GM18499 (cell line): ENCODE measurements at regions not wholly inside any gene's neighbourhood (a gene's known extent, or its start where the extent isn't known, plus 50 kb on each side); places are given as distances from the start of the nearest gene placed in this dataset.

Source experiments
- ATAC-seq: cut with Tn5 transposase; IDR thresholded peaks from one replicate; pipeline ENCODE4 v1.9.1; 2021; ENCODE audit warnings: moderate number of reproducible peaks; ENCODE audit not compliant: insufficient read depth, unreplicated experiment

GRCh38 chr5:68947986-68948385 lies 145.8 kb upstream of the SLC30A5 start:
- no peak for ATAC-seq

DNA sequence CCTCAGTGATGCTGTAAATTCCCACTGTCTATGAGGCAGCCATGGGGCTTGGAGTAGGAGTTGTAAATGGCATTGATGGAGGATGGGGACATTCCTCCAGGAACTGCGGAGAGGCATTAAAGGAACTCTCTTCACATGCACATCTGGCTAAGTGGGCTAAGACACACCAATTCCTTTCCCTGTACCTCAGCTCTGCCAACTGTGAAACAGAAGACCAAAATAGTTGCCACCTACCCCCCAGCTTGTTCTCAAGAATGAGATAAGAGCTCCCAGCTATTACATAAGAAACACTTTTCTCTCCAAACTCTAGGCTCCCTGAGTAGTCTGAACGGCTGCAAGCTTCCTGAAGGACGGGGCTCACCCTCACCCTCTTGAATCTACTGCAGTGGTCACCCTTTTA lies 144.6 kb upstream of the SLC30A5 start:
- no peak for ATAC-seq

DNA sequence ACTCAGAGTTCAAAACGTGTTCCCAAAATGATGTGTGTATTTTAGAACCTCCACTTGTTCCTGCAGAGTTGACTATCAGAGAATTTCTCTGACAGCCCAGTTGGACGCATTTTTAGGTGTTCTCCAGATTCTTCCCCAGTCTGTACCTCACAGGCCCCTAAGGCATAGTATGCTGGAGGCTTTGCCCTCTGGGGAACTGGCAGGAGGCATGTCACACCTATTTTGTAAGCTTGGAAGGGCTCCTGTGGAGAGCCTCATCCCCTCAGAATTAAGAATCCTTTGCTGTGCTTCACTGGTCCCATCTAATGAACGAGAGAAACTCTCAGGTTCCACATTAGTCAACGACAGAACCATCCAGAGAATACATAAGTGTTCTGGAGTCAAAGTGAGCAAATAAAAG lies 144.1 kb upstream of the SLC30A5 start:
- ATAC-seq = no peak

DNA sequence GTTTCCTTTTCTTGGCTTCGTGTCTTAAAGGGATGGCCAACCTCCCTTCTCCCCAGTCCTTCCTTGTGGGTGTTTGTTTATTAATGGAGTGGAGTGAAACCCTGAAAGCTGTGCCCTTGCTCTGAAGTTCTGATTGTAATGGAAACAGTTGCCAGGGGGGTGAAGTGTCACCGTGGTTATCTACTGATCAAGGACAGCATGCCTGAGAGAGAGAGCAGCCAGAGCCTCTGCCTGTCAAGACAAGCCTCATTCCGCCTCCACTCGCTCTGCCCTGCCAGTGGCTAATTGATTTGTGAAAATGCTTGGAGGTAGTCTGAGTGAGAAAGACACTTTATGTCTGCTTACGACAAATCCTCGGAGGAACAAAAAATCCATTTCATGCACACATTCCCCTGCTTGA lies 143.7 kb upstream of the SLC30A5 start:
- no peak for ATAC-seq

DNA sequence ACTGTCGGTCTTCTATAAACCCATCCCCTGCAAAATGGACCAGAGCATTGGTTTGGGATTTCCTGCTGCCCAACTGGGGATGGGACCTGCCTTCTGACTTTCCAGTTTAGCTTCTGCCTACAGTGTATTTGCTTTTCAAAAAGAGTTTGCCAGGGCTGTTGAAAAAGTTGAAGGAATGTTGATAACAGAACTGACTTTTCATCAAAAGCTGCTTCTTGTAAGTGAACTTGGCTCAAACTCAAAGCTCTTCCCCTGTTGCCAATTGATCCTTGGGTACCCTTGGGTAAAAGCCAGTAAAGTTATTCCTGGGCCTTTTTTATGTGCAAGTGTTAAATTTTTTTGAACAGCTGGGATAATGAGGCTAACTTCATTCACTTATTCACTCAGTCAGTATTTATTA lies 142.9 kb upstream of the SLC30A5 start:
- ATAC-seq = no peak

DNA sequence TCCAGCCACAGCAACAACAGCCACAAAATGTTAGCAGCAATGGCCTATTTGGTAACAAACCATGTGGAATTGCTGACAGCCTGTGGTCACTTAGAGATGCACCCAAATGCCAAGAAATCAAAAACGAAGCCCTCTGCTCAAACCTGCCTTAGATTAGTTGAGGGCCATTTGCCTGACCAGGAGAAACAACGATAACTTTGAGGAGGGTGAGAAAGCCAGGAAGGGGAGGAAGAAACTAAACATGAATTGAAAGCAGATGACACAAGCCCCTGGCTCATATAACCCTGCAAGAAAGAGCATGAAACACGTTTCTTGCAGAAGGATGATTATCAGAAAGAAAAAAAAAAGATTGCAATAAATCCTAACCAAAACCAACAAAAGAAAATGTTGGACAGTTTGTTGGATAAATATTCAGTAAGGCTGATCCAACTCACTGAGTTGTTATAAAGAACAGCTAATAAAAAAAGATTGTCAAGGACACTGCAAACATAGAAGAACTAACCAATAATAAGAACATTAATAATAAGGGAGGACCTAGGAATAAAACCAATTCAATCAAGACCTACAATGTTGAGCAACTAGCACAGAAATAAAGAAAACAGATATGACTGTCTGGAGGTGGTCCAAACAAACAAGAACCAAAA lies 140.5 kb upstream of the SLC30A5 start:
- ATAC-seq = no peak

DNA sequence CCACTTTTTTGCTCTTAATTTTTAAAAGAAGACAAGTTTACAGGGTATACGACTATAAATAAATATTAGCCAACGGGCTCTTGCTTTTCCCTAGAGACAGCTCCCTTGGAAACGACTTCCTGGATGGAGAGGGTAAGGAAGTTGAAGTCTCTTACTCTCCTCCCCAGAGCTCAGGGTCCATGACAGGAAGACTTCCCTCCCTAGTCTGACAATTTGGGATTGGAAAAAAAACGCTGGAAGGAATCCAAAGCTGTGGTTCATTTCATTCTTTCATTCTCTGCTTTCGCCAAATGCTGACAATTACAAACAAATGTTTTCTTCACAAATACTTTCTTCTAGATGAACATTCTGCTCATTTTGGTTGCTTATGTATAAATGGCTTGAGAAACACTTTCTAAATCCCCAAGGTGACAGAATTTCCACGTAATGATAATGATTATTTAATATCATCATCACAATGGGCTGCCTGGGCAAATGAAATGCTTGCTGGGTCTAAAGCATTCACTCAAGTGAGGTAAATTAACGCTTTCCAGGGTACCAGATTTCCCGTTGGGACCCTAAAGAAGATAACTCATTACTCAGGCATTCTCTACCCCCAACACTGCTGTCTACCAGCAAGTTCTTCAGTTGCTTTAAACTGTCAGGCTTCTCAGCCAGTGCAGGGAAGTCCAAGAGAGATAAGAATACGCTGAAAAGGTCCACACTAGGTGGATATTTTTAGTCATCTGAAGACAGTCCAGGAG lies 139.8 kb upstream of the SLC30A5 start:
- ATAC-seq = no peak

- ATAC-seq = no peak
Measured at GRCh38 chr5:68954618-68954910, 139.2 kb upstream of the SLC30A5 start.

DNA sequence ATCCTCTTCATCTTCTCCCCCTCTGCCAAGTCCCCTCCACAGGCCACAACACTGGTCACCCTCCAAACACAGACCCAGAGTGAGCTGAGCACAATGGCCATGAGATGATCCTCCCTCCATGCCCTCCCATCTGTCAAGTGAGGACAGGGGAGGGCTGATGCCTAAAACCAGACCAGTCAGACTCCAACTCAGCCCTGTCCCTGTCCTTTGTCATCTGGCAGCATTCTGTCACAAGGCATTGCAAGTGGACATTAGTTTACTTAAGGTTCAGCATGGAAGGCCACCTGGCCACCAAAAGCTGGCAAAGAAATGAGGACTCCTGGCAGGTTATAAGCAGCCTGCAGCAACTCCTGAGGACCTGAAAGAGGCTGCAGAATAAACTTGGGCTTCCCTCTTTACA lies 136.2 kb upstream of the SLC30A5 start:
- ATAC-seq = no peak

DNA sequence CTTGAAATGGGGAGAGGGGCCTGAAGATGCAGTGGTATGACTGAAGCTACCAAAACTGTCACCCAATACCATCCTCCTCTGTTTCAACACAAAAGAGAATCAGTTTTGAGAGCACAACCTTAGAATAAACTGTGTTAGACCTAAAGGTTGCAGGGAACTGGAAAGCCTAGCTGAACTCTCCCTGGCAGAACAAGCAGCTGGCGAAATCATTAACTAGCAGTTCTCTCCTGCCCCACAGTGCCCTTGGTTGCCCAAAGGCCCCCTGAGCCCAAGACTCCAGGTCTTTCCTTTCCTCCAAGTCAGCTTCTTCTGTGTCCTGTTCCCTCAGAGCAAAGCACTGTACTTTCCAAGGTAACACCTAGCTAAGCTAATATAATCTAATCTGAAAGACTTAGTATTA lies 135.4 kb upstream of the SLC30A5 start:
- ATAC-seq = no peak

- ATAC-seq = no peak
Measured at GRCh38 chr5:68960456-68960855, 133.4 kb upstream of the SLC30A5 start.

DNA sequence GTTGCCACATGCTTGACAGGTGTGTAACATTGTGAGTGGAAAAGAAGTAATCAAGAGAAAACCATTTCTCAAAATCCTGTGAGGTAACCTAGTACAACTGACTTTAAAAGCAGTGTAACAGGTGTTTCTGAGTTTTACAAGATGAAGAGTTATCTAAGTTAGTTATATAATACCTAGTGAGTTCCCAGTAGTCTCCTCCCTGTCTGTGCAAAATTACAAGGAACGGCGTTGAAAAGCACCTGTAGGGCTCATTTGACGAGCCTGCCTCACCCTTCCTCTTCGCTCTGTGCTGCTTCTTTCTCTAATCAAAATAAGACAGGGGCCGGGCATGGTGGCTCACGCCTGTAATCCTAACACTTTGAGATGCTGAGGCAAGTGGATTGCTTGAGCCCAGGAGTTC lies 132.9 kb upstream of the SLC30A5 start:
- no peak for ATAC-seq

- no peak for ATAC-seq
Measured at GRCh38 chr5:68961762-68962161, 132.1 kb upstream of the SLC30A5 start.

GRCh38 chr5:68962757-68963484 lies 130.9 kb upstream of the SLC30A5 start:
- no peak for ATAC-seq

- no peak for ATAC-seq
Measured at GRCh38 chr5:68964679-68965078, 129.1 kb upstream of the SLC30A5 start.

- ATAC-seq = no peak
Measured at GRCh38 chr5:68965926-68966325, 127.9 kb upstream of the SLC30A5 start.

DNA sequence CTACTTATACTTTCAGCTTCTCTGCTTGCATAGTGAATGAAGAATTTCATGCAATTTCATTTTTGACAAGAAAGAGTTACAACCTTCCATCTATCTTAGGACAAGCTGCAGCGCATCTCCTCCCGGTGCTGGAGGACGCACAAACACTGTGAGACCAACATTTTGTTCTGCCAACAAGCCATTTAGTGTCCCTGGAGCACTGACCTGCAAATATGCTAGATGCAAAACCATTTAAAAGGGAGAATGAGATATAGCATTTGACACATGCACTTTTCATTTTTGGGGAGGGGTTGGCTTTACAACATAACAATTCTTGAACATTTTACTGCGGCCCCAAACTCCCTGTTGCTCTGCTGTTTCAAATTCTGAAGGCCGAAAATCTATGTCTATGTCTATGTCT lies 127.2 kb upstream of the SLC30A5 start:
- ATAC-seq = no peak

DNA sequence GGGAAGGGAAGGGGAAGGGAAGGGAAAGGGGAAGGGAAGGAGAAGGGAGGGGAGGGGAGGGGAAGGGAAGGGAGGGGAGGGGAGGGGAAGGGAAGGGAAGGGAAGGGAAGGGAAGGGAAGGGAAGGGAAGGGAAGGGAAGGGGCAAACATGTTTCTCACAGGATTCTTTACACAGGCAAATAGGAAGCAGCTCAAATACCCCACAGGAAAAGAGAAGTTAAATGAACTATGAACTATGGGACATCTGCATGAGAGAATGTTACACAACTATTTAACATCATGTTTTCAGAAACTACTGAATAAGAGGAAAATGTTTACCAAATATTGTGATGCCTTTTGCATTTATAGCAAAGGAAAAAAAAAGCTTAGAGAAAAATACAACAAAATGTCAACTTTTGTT lies 125.4 kb upstream of the SLC30A5 start:
- no peak for ATAC-seq

DNA sequence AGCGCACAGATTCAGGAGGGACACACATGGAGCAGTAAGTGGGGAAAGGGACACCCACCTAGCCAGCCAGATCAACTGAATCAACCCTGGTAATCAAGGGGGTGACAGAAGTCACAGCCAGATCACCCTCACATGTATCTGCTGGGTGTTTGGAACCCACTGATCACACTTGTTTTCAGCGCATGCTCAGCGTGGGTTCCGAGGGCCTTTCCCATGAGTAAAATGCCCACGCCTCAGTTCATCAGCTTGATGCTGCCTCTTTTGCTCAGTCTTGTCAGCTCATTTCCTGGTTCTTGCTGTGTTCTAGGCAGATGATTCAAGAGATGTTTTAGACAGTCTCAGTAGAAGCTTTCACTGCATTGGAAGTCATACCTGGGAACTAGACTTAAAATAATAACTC lies 123.2 kb upstream of the SLC30A5 start:
- no peak for ATAC-seq

DNA sequence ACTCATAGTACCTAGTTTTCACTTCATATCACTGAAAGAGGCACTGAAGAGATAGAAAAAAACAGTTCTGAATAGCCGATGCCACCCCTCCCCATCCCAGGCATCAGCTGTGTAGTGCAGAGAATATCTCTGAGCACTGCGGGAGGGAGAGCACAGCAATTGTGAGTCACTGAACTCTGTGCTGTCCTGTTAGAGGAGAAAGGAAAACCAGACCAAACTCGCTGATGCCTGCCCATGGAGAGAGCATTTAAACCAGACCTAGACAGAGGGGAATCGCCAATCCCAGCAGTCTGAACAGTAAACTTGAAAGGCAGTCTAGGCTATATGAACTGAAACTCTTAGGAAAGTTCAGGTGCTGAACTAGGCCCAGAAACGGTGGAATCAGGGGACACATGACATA lies 120.1 kb upstream of the SLC30A5 start:
- no peak for ATAC-seq

DNA sequence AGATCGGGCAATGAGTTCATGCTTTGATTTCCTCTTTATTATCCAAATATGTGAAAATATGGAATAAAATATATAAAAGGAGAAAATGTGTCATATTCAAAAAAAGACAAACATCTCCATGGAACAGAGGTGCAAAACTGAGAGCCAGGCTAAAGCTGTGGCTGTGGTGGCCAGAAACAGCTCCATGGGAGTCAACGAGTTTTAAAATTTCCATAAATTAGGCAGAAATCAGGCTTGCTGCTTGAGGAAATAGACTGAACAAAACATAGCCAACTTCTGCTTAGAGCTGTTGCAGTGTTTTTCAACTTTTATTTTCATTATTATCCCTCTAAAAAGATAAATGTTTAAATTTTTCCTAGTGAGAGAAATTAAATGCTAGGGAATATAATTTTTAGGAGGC lies 110.8 kb upstream of the SLC30A5 start:
- ATAC-seq = no peak

DNA sequence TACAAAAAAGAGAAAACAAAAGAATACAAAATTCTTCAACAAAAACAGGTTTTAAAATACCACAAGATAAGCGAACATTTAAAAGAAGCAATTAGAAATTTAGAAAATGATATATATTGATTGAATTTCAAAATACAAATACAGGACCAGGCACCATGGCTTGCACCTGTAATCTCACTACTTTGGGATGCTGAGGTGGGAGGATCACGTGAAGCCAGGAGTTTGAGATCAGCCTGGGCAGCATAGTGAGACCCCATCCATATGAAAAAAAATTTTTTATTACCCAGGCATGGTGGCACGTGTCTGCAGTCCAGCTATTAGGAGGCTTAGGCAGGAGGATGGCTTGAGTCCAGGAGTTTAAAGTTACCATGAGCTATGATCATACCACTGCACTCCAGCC lies 109.9 kb upstream of the SLC30A5 start:
- no peak for ATAC-seq
